ENCODE measurements at regions not wholly inside any gene's neighbourhood (a gene's known extent, or its start where the extent isn't known, plus 50 kb on each side); places are given as distances from the start of the nearest gene placed in this dataset.
"Not testable (repeated sequence)": the region's sequence is repeated elsewhere in the genome, so short reads cannot be mapped to it uniquely, and the experiment has no call there.

DNA sequence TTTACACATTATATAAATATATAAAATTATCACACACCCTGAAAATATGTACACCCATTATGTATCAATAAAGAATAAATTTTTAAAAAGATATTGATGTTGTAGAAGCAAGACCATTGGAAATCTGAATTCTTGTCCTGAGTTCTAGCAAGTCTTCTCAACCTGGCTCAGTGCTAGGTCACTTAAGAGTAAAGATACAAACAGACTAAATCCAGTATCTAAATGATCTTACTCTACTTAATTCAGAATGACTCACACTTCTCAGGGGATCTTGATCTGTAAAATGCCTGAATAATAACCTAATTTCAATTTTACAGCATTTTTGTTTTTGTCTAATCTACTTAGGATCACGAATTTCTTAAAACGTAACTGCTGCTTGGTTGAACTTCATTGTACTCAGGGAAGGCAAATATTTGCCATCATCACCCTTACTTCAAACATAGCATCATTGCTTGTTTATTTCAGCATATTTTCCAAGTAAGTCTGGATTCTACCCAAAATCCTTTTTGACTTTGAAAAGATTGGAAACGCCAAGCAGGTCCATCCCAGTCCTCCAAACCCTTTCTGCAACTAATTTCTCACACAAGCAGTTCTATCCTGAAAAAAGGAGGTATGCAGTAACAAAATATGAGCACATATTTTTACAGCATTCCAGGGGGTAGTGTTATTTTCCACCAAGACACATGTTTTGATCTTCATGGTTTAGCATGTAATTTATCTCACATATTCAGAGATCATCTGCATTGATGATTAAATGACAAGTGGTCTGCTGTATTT lies 582.6 kb downstream of the PSAT1 start:
- DNase-seq: no peak

DNA sequence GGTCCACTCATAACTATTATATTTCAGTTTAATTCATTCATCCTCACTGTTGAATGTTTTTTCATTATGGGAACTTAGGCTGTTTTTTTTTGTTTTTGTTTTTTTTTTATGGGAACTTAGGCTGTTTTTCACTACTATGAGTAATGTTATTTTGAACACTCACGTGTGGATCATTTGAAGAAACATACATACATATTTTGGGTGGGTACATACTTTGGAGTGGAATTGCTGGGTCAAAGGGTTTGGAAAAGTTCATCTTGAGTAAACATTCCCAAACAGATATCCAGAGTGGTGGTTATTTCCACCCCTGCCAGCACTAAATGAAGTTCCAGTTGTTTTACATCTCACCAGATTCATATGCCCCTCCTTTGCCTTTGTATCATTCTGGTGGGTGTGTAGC lies 584.4 kb downstream of the PSAT1 start:
- no peak for DNase-seq

DNA sequence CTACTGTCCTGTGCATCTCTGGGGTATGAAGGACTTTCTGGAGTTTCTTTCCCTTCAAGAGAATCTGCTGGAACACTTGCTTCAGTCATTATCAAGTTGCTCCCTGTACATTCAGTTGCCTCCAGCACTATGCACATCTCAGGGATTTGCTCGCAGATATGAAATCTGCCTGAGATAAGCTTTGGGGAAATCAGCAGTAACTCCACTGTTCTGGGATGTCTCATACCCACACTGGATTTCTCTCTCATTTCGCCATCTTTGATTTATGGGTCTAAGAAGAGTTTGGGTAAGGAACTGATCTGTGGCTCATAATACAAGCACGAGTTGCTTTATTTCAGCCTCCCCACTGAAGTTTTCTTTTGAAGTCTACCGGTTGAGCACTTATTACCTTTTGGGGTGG lies 585.6 kb downstream of the PSAT1 start:
- no peak for DNase-seq

DNA sequence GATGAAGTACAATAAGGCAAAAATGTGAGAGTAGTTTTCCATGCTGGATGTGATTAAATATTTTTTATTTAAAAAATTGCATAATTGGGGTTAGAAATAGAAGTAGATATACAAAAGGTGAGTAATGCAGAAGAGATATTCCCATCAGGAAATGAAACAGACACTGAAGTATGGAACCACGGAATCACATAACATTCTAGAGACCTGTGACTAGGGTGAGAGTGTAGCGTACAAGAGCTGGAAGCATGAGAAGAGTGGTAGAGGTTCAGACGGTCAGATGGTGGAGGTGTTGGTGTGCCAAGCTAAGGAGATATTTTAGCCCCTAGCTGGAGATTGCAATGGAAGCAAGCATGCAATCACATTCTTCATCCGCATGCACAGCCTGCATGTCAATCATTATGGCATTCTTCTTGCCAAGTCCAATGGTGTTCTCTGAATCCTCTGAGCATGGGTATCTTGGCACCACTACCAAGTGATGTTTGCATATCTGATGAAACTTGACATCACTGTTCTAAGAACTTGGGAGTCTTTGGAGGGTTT lies 587.8 kb downstream of the PSAT1 start:
- no peak for DNase-seq

DNA sequence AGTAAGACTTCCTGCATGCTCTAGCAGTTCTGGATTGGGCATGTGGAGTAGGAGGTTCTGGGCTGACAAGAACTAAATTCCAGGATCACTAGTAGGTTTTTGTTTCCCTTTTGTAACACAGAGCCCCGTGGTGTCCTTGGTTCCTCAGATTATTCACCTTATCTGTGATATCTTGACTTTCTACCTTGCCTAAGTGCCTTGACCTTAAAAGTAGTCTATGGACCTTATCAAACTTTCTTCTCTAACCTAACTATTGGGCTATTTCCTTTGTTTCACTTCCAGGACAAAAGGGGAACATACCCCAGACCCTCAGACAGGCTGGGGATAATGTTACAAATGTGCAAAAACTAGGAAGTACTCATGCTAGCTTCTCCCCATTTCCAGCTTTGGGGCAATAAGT lies 595.3 kb downstream of the PSAT1 start:
- DNase-seq: no peak

DNA sequence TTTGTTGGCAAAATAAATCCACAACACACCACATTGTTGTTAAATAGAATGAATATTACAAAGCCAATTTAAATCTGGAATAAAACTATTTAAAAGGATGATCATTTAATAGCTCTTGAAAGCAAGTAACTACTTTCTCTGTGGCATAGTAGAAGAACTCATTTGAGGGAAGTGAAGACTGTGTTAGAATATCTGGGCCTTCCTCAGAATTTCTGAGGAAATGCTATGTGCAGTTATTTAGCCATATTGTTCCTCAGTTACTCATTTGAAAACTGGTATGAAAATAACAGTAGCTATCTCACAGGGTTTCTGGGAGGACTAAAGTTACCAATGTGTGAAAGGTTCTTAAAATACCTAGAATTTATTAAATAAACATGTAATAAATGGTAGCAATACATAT lies 595.8 kb downstream of the PSAT1 start:
- no peak for DNase-seq

DNA sequence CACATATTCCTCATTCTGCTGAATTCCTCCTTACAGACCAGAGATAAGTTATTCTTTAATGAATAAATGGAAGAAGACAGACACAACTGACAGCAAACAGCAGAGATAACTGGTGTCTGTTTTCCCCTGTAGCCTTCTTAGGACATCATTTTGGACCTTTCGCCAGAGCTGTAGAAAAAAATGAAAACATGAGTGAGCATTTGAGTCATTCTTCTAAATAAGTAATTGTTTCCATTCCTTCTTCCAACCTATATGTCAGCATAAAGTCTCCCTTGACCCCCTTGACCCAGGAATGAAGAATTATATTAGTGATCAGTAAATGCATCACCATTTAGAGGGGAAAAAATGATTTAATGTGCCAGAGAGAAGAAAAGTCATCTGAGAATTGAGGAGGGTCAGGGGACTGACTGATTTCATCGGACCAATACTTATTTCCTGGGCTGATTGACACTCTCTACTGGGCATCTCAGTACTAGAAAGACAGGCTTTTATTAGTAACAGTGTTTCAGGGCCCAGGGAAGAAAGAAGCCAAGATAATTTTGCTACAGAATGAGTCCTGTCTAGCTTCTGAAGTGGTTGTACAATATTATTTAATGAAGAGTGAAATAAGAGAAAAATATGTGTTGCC lies 597.0 kb downstream of the PSAT1 start:
- no peak for DNase-seq

DNA sequence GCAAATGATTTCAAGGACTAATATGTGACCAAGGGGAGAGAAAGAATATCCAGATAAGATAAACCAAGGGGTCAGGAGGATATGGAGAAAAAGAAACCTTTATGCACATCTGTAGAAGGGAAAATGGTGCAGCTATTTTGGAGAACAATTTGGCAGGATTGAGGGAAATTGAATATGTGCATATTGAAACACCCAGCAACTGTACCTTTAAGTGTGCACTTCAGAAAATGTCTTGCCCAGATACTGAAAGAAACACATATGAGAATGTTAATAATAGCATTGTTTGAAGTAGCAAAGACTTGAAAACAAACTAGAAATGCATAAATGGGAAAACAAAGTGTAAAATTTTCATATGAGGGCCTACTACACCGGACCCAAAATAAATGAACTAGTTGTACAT lies 599.6 kb downstream of the PSAT1 start:
- DNase-seq: no peak

DNA sequence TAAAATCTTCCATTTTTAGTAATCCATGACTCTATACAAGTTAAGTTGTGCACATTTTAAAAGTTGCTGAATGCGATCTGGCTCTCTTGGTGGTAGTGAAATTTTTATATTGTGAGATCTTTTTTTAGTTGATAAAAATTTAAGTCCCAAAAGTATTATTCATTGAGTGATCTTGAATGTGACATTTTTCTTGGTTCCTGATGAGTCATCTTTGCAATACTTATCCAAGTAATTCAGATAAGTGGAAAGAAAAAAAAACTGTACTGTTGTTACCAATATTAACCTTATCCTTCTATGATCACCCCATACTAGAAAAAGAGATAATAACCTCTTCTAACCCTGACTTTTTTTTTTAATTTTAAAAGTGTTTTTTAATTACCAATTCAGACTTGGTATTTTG lies 601.3 kb downstream of the PSAT1 start:
- DNase-seq: no peak

DNA sequence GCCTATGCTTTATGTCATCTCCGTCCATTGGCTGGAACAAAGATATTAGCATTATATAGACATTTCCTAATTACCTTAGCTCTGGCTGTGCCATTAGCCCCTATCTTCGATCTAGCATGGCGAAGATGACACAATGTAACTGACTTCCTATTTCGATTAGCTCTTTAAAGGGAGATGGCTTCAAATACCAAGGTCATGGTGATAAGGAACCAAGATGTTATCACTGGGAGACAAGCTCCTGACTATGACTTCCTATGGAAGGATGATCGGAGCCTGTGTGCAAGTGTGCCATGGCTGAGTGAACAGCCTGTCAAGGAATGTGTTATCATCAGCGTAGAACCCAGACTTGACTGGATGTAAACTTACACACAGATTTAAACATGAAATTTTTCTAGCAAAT lies 602.1 kb downstream of the PSAT1 start:
- DNase-seq: no peak

DNA sequence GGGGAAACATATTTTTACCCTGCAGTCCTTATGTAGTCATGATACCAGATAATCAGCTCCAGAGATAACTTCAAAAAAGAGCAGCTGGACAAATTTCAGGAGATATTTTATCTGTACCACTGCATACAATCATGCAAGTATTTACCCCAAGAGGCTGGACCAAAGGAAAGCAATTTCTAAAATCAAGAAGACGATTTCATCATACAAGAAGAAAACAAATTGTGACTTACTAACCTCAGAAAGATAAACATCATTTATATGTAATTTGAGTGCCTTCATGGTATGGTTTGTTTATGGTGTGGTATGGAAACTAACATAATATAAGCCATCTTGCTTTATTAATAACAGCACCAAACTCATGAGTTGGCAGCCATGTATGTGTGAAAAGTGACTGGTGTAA lies 603.6 kb downstream of the PSAT1 start:
- no peak for DNase-seq

DNA sequence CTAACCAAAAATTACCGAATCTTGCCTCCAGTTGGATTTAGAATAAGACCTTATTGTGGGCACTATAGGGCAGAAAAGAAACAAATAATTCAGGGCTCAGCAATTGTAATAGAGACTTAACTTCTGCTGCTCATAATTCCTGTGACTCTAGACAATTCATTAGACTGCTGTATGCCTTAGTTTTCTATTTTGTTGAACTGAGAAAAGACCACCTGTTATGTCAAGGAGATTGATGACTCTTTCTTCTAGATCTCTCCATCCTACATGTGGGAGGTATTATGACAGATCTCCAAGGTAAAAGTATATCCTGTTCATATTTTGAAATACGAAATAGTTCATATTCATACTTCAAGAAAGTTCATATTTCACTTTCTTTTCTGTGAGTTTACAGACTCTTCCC lies 605.1 kb downstream of the PSAT1 start:
- no peak for DNase-seq

DNA sequence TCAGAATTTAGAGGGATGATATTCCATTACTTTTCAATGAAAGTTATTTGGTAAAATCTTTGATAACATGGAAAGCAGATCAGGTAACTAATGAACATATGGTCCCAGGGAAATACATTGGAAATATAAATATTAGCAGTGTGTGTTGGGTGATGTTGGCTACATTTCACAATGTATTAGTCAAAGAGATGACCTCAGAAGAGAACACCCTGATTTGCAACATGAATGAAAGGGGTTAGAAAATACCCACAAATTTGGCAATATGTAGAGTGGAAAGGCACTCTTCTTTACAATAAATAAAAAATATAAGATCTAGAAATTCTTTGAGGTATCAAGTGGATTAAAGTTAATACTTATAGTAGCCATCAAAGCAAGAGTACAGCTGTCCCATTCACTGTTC lies 606.7 kb downstream of the PSAT1 start:
- DNase-seq: no peak

DNA sequence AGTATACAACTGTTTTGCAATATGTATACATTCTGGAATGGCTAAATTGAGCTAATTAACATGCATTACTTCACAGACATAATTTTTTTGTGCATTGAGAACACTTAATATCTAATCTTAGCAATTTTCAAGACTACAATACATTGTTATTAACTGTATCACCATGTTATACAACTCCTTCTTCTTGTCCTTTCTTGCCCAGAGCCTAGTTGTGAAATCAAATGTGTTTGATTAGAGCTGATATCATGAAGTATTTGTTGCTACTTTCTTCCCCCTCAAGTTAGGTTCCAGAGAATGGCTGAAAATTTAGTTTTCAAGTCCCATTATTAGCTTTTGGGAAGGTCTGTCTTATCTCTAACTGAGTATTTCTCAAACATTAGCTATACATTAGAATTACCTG lies 607.8 kb downstream of the PSAT1 start:
- no peak for DNase-seq

DNA sequence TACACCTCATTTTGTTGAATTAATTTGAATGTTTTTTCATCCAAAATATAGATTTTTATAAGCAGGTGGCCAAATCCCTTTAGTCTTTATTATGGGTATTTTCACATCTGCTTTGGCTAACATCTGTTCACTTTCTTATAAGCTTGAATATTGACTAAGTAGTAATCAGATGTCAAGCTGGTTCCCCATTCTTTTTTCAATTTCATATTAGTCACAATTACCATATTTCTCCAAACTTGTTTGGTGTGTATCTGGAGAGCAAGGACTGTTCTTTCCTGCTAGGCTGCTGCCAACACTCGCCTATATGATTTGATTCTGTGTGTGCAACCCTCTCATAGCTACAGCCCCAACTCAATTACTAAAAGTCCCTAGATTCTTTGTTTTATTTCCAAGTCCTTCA lies 608.5 kb downstream of the PSAT1 start:
- DNase-seq: no peak

DNA sequence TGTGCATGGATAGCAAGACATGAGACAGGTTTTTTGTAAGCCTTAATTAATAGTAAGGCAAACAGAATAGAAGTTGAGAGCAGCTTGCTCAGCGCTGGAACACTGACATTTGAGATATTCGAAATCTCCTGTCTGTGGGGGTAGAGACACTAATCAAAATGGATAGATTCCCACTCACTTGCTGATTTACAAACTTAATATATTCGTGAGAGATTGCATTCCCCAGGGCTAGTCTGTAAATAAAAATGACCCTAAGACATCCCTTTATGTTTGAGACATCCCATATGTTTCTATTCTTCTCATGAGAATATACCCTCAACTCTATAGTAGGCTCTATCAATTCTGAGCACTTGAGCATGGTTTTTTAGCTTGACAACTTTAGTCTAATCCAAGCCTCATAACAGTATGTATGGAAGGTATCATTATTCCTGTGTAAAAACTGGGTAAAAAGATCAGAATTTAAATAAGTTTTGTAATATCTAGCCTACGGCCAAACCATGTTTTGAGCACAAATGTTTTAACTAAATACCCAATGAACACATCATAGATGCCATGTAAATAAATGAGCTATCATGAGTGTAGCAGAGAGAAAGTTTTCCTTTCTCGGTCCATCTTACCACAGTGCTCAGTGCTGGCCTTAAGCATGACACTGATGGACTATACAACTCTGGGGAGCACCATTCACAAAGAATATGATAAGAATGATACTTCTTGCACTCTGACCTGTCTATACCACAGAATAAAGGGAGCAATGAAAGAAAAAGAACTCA lies 609.2 kb downstream of the PSAT1 start:
- DNase-seq: no peak

DNA sequence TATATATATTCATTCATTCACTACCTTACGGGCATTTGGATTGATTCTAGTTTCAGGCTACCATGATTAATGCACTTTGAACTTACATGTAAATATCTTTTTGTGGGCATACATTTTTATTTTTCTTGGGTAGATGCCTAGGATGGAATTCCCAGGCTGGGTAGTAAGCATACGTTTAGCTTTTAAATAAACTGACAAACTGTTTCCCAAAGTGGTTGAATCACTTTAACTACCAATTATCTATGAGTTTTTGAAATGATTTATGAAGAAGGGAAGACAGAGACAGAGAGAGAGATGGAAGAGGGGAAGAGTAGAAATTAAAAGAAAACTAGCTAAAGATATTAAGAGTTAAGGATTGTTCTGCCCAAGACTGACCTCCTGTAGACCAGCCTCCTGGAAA lies 612.6 kb downstream of the PSAT1 start:
- DNase-seq: no peak

DNA sequence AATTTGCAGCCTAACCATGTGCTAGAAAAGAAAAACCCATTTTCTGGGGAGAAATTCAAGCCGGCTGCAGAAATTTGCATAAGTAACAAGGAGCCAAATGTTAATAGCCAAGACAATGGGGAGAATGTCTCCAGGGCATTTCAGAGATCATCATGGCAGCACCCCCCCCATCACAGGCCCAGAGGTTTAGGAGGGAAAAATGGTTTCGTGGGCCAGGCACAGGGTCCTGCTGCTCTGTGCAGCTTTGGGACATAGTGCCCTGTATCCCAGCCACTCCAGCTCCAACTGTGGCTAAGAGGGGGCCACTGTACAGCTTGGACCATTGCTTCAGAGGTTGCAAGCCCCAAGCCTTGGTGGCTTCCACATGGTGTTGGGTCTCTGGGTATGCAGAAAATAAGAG lies 620.0 kb downstream of the PSAT1 start:
- DNase-seq: not testable (repeated sequence)

DNA sequence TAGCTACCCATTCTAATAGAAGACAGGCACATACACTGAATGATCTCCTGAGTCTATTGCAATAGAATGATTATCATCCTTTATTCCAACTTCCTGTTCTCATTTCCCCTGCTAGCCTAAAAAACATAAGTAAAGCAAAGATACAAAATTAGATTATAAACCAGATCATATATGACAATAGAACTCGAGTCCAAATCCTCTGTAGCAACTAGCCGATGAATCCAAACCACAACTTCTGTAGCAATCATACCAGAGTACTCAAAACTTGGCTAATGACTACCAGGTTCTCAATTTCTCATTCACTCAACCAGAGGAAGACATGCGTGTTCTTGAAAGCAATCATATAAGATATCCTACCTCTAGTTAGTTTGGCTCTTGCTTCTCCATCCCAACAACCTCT lies 622.1 kb downstream of the PSAT1 start:
- no peak for DNase-seq

DNA sequence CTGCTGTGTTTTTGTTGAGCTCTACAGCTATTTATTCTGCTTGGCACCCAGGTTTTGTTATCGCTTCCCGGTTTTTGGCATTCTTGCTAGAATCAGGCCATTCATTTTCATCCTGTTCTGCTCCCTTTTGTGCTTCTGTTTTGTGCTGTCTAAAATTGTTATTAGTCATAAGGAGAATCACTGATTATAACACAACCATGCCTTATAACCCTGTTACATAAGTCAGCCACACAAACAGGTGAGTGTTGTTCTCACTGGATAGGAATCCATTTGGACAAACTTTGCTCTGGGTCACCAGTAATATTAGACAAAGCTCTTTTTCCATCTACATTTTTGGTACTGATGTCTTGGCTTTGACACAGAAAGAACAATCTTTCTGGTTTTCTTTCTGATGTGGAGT lies 622.8 kb downstream of the PSAT1 start:
- DNase-seq: no peak

DNA sequence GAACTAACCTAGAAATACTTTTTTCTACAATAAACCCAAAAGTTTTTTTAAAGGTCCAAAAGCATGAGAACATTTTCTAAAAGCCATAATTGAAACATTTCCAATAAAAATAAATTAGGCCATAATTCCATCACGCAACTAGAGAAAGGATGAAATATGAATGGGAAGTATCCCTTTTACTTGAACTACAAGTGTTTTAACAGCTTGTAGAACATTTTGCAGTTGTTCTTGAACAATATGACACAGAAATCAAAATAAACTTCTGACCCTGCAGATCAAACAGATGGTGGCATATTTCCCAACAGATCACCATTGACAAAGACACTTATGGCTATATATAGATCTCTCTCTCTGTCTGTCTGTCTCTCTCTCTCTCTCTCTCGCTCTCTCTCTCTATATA lies 624.4 kb downstream of the PSAT1 start:
- no peak for DNase-seq

DNA sequence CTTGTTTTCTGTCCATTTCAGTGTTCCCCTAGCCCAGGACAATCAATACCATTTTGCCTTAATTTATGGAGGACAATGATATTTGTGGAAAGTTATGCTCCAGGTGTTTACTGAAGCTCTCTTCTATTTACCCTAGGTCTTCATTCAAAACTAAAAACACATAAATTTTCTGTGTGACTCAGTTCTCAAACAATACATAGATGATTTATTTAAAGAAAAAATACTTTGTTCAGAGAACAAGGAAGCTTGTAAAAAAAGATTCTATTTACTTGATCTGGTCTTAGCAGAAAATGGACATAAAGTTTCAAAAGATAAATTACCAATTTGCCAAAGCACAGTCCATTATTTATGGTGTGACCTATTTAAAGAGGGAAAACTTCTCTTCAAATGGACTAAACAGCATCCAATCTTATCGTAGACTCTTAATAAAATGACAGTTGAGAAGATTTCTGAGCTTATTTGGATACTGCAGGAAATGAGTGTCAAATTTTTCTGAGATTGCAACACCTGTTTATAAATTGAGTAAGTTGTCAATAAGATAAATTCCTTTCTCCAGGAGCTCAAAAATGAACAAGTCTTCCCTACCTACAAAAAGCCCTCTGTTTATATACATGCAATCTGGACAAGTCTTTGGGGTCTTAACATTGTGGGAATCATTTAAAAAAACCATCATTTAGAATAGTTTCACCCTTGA lies 627.2 kb downstream of the PSAT1 start:
- DNase-seq: no peak
